Fibroblast of pulmonary artery (primary cell): ENCODE measurements at regions not wholly inside any gene's neighbourhood (a gene's known extent, or its start where the extent isn't known, plus 50 kb on each side); places are given as distances from the start of the nearest gene placed in this dataset.

Experiments used
- DNase-seq: peaks from one replicate; pipeline ENCODE4 v3.0.0-alpha.2; 2010; ENCODE audit warnings: low read depth
- H3K4me3 ChIP-seq: replicated peaks from 2 replicates; pipeline ENCODE4 v1.5.1; 2011; ENCODE audit warnings: low read depth, mild to moderate bottlenecking, control low read depth, low read length, moderate library complexity
- CTCF ChIP-seq: IDR thresholded peaks from 2 replicates; pipeline ENCODE4 v1.5.1; 2011; ENCODE audit warnings: mild to moderate bottlenecking, control low read depth, low read length, inconsistent platforms; ENCODE audit errors: missing control alignments

DNA sequence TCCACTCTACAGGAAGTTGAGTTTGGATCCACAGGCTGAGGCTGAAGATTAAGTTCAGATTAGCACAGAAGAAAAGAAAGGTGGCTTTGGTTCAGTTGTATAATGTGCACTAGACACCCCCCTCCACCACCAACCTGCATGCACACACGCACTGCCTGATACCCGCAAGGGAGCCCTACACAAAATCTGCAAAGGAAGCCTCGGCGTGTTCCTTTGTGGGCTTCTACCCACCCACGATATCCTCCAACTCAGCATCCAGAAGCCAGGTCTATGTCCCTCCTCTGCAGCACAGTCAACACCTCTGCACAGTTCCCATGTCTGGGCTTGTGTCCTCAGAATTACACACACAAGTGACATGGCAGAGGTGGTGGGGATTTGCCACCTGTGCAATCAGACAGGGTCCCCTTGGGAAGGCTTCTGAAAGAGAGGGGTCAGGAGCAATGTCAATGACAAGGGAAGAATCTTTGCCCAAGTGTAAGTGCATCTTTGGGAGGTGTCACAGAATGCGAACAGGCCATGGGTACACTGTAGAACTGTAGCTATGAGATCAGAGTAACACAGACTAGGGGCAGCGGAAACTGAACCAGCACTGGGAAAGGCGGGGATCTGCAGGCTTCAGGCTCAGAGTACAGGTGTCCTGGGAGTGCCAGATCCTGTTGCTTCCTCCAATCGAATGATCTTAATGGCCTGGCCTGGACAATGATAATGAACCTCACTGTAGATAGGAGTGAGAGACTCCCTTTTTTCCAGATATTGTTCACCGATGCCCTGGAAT, 148.6 kb upstream of the ETV3 start:
- no peak for DNase-seq
- TF ChIP-seq CTCF: no peak
- no peak overlapping the region for H3K4me3 ChIP-seq

- DNase-seq: no peak
- no peak for TF ChIP-seq CTCF
- no peak overlapping the region for H3K4me3 ChIP-seq
These were observed 147.9 kb upstream of the ETV3 start for GRCh38 chr1:157286096-157286495.

- no peak overlapping the region for H3K4me3 ChIP-seq
- no peak for TF ChIP-seq CTCF
- DNase-seq: no peak
These were observed 146.3 kb upstream of the ETV3 start for GRCh38 chr1:157284451-157284850.

DNA sequence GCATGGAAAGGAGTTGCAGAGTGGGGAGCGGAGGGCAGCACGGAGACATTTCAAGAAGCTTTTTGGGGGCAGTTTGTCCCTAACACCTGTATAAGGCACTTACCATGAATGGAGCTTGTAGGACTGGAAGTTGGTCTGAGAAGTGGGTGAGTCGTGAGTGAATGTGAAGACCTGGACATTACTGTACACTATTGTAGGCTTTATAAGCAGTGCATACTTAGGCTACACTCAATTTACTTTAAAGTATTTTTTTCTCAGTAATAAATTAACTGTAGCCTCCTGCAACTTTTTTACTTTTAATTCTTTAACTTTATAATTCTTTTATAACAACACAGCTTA, 141.6 kb upstream of the ETV3 start:
- TF ChIP-seq CTCF: no peak
- DNase-seq: no peak
- H3K4me3 ChIP-seq: no peak overlapping the region

DNA sequence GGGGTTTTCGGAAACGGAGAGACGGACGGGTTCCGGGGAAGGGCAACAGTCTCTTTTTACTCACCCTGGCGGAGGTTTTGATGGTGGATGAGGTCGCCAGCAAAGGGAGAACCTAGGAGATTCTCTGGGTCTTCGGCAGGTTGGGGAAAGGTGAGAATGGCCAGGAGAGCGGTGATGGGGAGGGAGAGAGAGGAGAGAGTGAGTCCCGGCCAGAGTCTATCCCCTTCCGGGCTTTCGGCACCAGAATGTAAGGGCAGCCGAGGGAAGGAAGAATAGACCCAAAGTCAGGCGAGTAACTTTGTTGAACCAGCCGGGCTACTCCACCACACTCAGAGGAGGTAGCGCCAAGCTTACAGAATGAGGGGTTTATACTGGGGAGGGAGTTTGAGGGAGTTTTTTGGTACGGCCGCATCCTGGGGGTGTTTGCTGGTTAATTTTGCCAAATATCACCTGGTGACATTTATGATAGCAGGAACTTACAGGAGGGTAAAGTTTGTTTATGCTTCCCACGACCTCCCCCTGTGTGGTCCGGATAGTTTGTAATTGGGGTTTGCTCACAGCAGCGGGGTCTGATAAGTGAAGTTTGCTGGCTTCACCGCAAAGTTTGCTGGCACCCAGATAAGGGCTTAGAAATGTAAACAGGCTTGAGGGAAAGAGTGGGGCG, 141.1 kb upstream of the ETV3 start:
- TF ChIP-seq CTCF: no peak
- no peak overlapping the region for H3K4me3 ChIP-seq
- DNase-seq: no peak

DNA sequence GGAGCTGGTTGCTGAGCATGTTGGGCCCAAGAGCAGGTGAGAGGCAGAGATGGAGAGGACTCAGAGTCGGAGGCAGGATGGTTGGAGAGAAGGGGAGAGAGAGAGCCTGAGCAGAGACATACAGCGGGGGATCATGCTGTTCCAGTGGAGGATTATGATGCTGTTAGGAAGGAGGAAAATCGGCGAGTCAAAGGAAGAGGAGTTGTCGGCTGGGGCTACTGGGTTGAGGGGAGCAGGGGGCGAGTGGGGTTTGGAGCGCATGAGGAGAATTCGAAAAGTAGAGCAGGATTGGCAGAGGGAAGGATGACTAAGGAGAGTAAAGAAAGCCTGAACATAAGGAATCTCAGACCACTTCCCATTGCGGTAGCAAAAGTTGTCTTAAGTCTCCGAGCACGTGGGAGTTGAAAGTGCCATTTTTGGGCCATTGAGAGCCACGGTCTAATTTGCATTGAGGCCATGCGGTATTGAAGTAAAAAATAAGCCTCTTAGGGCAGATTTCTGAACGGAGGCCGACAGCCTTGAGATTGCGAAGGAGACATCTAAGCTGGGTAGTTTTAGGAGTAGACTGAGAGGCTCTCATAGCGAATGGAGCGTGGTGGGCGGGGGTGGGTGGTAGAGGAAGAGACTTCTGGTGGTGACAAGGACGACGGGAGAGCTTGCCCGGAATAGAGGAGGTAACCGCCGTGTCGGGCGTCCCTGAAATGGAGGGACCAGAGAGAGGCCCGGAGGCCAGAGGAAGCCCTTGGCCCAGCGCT, 140.4 kb upstream of the ETV3 start:
- no peak for TF ChIP-seq CTCF
- no peak overlapping the region for H3K4me3 ChIP-seq
- DNase-seq: no peak
